ENCODE measurements at regions not wholly inside any gene's neighbourhood (a gene's known extent, or its start where the extent isn't known, plus 50 kb on each side); places are given as distances from the start of the nearest gene placed in this dataset.

DNA sequence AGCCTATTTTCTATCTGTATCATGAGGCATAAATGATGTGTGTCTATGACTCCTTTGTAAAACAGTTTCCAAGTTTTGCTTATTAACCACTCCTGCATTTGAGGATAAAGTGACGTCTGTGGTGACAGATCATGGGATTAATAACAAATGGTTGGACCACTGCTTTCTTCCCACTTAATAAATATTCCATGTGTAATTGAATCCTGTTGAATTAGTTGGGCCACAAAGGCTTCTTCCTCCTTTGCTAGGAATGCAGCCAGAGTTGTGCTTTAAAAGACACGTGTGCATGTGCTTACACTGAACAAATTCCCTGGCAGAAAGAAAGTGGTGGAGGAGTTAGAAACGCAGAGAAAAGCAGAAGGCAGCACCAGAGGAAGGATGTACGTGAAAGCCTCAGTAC, 150.2 kb downstream of the ACTBL2 start:
- TF ChIP-seq, protein P1, sequence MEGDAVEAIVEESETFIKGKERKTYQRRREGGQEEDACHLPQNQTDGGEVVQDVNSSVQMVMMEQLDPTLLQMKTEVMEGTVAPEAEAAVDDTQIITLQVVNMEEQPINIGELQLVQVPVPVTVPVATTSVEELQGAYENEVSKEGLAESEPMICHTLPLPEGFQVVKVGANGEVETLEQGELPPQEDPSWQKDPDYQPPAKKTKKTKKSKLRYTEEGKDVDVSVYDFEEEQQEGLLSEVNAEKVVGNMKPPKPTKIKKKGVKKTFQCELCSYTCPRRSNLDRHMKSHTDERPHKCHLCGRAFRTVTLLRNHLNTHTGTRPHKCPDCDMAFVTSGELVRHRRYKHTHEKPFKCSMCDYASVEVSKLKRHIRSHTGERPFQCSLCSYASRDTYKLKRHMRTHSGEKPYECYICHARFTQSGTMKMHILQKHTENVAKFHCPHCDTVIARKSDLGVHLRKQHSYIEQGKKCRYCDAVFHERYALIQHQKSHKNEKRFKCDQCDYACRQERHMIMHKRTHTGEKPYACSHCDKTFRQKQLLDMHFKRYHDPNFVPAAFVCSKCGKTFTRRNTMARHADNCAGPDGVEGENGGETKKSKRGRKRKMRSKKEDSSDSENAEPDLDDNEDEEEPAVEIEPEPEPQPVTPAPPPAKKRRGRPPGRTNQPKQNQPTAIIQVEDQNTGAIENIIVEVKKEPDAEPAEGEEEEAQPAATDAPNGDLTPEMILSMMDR (IDR thresholded peaks at IDR 0.05): no peak
- TF ChIP-seq EP300 (IDR thresholded peaks at IDR 0.05): no peak
